Testis (tissue), 2 donors: ENCODE measurements at regions not wholly inside any gene's neighbourhood (a gene's known extent, or its start where the extent isn't known, plus 50 kb on each side); places are given as distances from the start of the nearest gene placed in this dataset.

Source experiments
- DNase-seq: peaks from one replicate; pipeline ENCODE4 v3.0.0-alpha.2; 2019
- H3K27ac ChIP-seq, 2 donors: fragments of 200-600 bp; sonication (generic); one replicate each; pipeline ENCODE4 v1.5.1; 2019
- H3K27me3 ChIP-seq: fragments of 200-600 bp; sonication (generic); one replicate; pipeline ENCODE4 v1.5.1; 2019
- H3K36me3 ChIP-seq: fragments of 200-600 bp; sonication (generic); one replicate; pipeline ENCODE4 v1.5.1; 2017; ENCODE audit warnings: low read depth; ENCODE audit errors: missing control alignments
- H3K4me1 ChIP-seq: fragments of 200-600 bp; sonication (generic); one replicate; pipeline ENCODE4 v1.5.1; 2019
- H3K4me3 ChIP-seq, 2 donors: fragments of 200-600 bp; sonication (generic); one replicate each; pipeline ENCODE4 v1.5.1; 2017 to 2019
- H3K9me3 ChIP-seq: fragments of 200-600 bp; sonication (generic); one replicate; pipeline ENCODE4 v1.5.1; 2017
- POLR2A ChIP-seq: fragments of 450-650 bp; IDR thresholded peaks from one replicate; pipeline ENCODE4 v1.6.1; 2017; ENCODE audit warnings: antibody characterized with exemption, mild to moderate bottlenecking, moderate library complexity
- WGBS, 2 donors: methylation state at CpG; one replicate each; pipeline ENCODE4 v1.1.5; 2018; 5-methylcytosine and 5-hydroxymethylcytosine counted together
- intact Hi-C: fragments of 100-400 bp; cut with DNase I; formaldehyde crosslinking; loops from one replicate; pipeline ENCODE4 v1.15.1; 2023; ENCODE audit warnings: low total_unique reads
- TF ChIP-seq, protein P1 (sequence below), 3 experiments: fragments of 450-650 bp in 2 of 3; fragments of 200-600 bp in 1 of 3; sonication (generic) in 1 of 3; IDR thresholded peaks; one replicate each; pipeline ENCODE4 v1.5.1; 2016 to 2019; ENCODE audit warnings: antibody characterized with exemption in 3 of 3, mild to moderate bottlenecking in 2 of 3, moderate library complexity in 1 of 3

DNA sequence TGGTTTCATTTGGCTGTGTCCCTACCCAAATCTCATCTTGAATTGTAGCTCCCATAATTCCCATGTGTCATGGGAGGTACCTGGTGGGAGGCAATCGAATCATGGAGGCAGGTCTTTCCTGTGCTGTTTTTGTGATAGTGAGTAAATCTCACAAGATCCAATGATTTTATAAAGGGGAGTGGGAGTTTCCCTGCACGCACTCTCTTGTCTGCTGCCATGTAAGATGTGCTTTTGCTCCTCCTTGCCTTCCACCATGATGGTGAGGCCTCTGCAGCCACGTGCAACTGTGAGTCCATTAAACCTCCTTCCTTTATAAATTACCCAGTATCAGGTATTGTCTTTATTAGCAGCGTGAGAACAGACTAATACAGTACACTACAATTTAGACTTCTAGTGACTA lies 67.5 kb upstream of the LINC01488 start:
- no peaks in the 10 kb centered on the region for H3K9me3 ChIP-seq
- H3K27me3 ChIP-seq = no peaks in the 10 kb centered on the region
- H3K36me3 ChIP-seq = no peaks in the 10 kb centered on the region
- H3K4me1 ChIP-seq = no peaks in the 10 kb centered on the region
- no peak for TF ChIP-seq POLR2A
- TF ChIP-seq, protein P1, sequence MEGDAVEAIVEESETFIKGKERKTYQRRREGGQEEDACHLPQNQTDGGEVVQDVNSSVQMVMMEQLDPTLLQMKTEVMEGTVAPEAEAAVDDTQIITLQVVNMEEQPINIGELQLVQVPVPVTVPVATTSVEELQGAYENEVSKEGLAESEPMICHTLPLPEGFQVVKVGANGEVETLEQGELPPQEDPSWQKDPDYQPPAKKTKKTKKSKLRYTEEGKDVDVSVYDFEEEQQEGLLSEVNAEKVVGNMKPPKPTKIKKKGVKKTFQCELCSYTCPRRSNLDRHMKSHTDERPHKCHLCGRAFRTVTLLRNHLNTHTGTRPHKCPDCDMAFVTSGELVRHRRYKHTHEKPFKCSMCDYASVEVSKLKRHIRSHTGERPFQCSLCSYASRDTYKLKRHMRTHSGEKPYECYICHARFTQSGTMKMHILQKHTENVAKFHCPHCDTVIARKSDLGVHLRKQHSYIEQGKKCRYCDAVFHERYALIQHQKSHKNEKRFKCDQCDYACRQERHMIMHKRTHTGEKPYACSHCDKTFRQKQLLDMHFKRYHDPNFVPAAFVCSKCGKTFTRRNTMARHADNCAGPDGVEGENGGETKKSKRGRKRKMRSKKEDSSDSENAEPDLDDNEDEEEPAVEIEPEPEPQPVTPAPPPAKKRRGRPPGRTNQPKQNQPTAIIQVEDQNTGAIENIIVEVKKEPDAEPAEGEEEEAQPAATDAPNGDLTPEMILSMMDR (IDR thresholded peaks at IDR 0.05) = no peak
- no peak overlapping the region for H3K27ac ChIP-seq
- intact Hi-C loops = no loop called here
- DNase-seq = no peak
- H3K4me3 ChIP-seq = no peak overlapping the region
- WGBS, 2 donors = 94 to 96% methylated on average over 4 of the region's 4 CpGs

DNA sequence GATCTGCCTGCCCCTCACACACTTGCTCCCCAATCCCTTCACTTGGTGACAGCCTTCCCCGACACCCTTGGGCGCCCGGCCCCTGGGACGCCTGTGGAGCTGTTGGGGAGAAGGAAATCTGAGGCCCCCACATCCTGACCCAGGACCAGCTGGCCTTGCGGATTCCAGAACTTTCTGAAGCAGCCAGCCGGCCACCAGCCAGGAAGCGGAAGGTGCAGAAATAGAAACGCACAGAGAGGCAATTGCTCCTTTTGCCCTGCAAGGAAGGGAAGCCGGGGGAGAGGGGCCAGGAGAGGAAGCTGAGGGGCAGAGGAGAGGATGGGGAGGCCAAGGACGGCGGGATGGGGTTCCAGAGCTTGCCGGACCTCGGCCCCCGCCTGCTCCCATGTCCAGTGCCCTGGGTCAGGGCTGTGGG lies 66.7 kb upstream of the LINC01488 start:
- TF ChIP-seq, protein P1 (IDR thresholded peaks at IDR 0.05) = no peak
- no peak for TF ChIP-seq POLR2A
- WGBS, 2 donors = 69 to 70% methylated on average over 14 of the region's 14 CpGs
- intact Hi-C loops = no loop called here

DNA sequence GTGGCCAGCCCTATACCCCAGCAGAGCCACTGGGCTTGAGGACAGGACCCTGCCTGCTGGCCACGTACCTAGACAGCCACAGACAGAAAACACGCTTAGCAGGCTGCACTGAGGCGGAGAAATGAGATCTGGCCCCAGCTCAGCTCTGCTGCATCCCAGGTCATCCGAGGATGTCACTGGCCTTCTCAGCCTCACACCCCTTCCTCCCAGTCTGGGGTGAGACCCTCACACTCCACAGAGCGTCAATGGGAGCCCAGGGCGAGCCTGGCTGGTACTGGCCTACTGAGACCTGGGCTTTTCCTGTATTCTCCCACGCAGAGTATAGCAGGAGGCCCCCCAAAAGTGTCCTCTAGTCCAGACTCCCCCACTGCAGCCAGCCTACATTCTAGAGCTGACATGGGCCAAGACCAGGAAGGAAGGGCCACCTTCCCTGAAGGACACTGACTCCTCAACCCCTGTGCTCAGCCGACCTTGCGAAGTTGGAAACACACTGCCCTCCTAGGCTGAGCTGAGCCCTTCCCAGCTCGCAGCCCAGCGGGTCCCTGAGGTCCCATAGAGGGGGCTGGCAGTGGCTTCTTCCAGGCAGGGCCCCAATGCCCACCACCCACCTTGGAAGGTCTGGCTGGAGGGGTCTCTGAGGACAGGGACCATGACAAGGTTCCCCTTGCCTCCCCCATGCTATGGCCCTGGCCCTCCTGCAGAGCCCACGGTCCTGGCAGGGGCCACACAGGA lies 65.9 kb upstream of the LINC01488 start:
- no peak for DNase-seq
- H3K9me3 ChIP-seq = no peaks in the 10 kb centered on the region
- no peak for TF ChIP-seq POLR2A
- TF ChIP-seq, protein P1 (IDR thresholded peaks at IDR 0.05) = no peak
- H3K4me3 ChIP-seq = no peak overlapping the region
- no peak overlapping the region for H3K27ac ChIP-seq
- H3K4me1 ChIP-seq = no peaks in the 10 kb centered on the region
- H3K36me3 ChIP-seq = no peaks in the 10 kb centered on the region
- WGBS, 2 donors = 85 to 90% methylated on average over 6 to 12 of the region's 12 CpGs
- intact Hi-C loops = no loop called here
- H3K27me3 ChIP-seq = no peaks in the 10 kb centered on the region

More for the DNA sequence above, 66.7 kb upstream of the LINC01488 start:
- Histone ChIP-seq H3K36me3 (no peaks in the 10 kb centered on the region), H3K27ac (no peak overlapping the region), H3K4me3 (no peak overlapping the region), H3K9me3 (no peaks in the 10 kb centered on the region), H3K27me3 (no peaks in the 10 kb centered on the region), H3K4me1 (no peaks in the 10 kb centered on the region)
- DNase-seq = no peak

DNA sequence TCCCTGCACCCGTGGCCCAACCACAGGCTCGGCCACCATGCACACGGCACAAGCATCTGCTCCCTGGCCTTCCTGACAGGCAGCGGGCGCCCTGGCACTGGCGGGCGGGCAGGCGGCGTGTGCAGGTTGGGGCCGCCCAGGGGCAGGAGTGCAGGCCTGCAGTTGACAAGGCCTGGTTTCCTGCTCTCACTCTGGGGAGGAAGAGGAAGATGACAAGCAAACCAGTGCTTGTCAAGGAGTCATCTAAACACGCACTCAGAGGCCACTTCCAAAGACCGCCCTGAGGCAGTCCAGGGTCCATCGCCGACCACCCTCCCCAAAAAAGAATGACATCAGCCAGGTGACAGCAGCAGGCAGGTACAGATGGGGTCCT lies 65.3 kb upstream of the LINC01488 start:
- no peak overlapping the region for H3K4me3 ChIP-seq
- no peak overlapping the region for H3K27ac ChIP-seq
- 68 to 89% methylated on average over 4 to 14 of the region's 14 CpGs for WGBS, 2 donors
- no peak for TF ChIP-seq POLR2A
- TF ChIP-seq, protein P1 (IDR thresholded peaks at IDR 0.05) = no peak
- no peaks in the 10 kb centered on the region for H3K36me3 ChIP-seq
- DNase-seq = no peak
- no peaks in the 10 kb centered on the region for H3K4me1 ChIP-seq
- no peaks in the 10 kb centered on the region for H3K9me3 ChIP-seq
- H3K27me3 ChIP-seq = no peaks in the 10 kb centered on the region
- intact Hi-C loops = no loop called here
